ENCODE measurements at regions not wholly inside any gene's neighbourhood (a gene's known extent, or its start where the extent isn't known, plus 50 kb on each side); places are given as distances from the start of the nearest gene placed in this dataset.

DNA sequence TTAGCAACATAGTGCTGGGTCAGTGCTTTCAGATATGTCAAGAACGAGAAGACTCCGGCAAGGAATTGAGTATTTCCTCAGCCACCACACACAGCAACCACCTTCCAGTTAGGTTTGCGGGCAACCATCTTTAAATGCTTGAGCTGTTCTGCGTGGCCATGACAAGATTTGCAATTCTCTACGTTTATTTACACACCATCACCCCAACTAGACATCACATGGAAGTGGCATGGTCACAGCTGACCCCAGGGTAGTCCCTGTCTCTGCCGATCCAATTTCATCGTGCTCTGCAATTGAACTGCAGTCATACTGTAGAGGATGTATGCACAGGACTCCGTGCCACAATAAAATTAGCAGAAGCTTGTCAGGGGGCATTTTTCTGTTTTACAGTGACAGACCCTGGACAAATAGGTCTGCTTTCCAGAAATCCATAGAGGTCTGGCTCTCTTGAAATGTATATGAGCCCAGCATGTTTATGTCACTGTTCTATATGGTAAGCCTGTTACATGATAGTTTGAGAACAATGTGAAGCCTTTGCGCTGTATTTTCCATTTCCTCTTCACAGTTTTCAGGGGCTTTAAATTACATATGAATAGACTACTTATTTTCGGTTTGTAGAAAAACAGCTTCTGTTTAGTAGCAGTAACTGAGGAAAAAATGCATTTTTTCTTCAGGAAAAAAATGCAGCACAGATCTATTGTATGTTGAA lies 605.2 kb downstream of the NR4A2 start:
- no peak for TF ChIP-seq CTCF (conservative IDR thresholded peaks at IDR 0.05; ENCODE audit: low read depth)
- CTCF ChIA-PET: no interaction called here
- H3K27ac ChIP-seq: no peak overlapping the region
- DNase-seq (ENCODE audit: low spot score): no peak
- POLR2A ChIA-PET (ENCODE audit: low non-redundant PET): no interaction called here

- CTCF ChIA-PET: no interaction called here
- no peak for TF ChIP-seq CTCF (conservative IDR thresholded peaks at IDR 0.05; ENCODE audit: low read depth)
- H3K27ac ChIP-seq: no peak overlapping the region
- POLR2A ChIA-PET (ENCODE audit: low non-redundant PET): no interaction called here
- DNase-seq (ENCODE audit: low spot score): no peak
These were observed 610.2 kb downstream of the NR4A2 start for GRCh38 chr2:155722290-155722689.

- TF ChIP-seq CTCF (conservative IDR thresholded peaks at IDR 0.05; ENCODE audit: low read depth): no peak
- H3K27ac ChIP-seq: no peak overlapping the region
- POLR2A ChIA-PET (ENCODE audit: low non-redundant PET): no interaction called here
- CTCF ChIA-PET: no interaction called here
- DNase-seq (ENCODE audit: low spot score): no peak
These were observed 616.8 kb downstream of the NR4A2 start for GRCh38 chr2:155715705-155716104.

- CTCF ChIA-PET: no interaction called here
- no peak for DNase-seq (ENCODE audit: low spot score)
- TF ChIP-seq CTCF (conservative IDR thresholded peaks at IDR 0.05; ENCODE audit: low read depth): no peak
- POLR2A ChIA-PET (ENCODE audit: low non-redundant PET): no interaction called here
- H3K27ac ChIP-seq: no peak overlapping the region
These were observed 617.5 kb downstream of the NR4A2 start for GRCh38 chr2:155714983-155715382.

DNA sequence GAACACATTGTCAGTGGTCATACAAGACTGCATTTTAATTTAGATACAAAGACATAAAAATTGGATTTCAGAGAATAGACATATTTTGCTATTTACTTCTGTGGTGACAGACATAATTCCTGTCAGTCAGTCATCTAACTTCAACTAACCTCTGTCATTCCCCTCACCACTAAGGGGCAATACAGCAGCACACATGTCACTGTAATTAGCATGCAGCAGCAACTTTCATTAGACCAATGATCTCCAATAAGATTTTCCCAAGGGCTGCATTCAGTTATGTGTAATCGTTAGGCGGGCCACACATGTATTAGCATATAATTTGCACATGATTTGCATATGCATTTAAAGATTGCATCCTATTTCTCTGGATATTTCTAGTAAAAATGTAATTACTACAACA lies 624.5 kb downstream of the NR4A2 start:
- no peak overlapping the region for H3K27ac ChIP-seq
- CTCF ChIA-PET: no interaction called here
- POLR2A ChIA-PET (ENCODE audit: low non-redundant PET): no interaction called here
- no peak for DNase-seq (ENCODE audit: low spot score)
- no peak for TF ChIP-seq CTCF (conservative IDR thresholded peaks at IDR 0.05; ENCODE audit: low read depth)

- no peak for DNase-seq (ENCODE audit: low spot score)
- TF ChIP-seq CTCF (conservative IDR thresholded peaks at IDR 0.05; ENCODE audit: low read depth): no peak
- H3K27ac ChIP-seq: no peak overlapping the region
- ChIA-PET POLR2A (ENCODE audit: low non-redundant PET) (no interaction called here), CTCF (interaction anchor here (0.6 kb wide), 1 partner anchor 733 kb away, joined by 4 read pairs; no protein-coding TSS in a partner anchor)
These were observed 628.6 kb downstream of the NR4A2 start for GRCh38 chr2:155703917-155704316.

Measured in RWPE1 (cell line).